CD14-positive monocyte (primary cell): ENCODE measurements at regions not wholly inside any gene's neighbourhood (a gene's known extent, or its start where the extent isn't known, plus 50 kb on each side); places are given as distances from the start of the nearest gene placed in this dataset.

Experiments used
- DNase-seq, 3 donors: peaks; one replicate each; pipeline ENCODE4 v3.0.0-alpha.2; 2011 to 2022
- H2AFZ ChIP-seq: 2 replicates; pipeline ENCODE4 v1.6.0; 2012; ENCODE audit warnings: mild to moderate bottlenecking, low read depth, low read length, inconsistent platforms; ENCODE audit not compliant: insufficient read depth, poor library complexity, severe bottlenecking
- H3K27ac ChIP-seq, 2 donors: 1 replicate in 1 of 2; 2 replicates in 1 of 2; pipeline ENCODE4 v1.5.1; 2012 to 2013; ENCODE audit warnings: low read length in 2 of 2, control low read depth in 1 of 2, inconsistent platforms in 1 of 2, low read depth in 1 of 2, mild to moderate bottlenecking in 1 of 2
- H3K27me3 ChIP-seq, 2 donors: one replicate each; pipeline versions ENCODE4 v1.6.0 to v1.6.1; 2011 to 2013; ENCODE audit warnings: low read length in 2 of 2; ENCODE audit not compliant: control insufficient read depth in 2 of 2, insufficient read depth in 2 of 2
- H3K36me3 ChIP-seq, 2 donors: replicated peaks in 1 of 2; 1 replicate in 1 of 2; 2 replicates in 1 of 2; pipeline versions ENCODE4 v1.5.1 to v1.6.1; 2012 to 2013; ENCODE audit warnings: low read length in 2 of 2, control low read depth in 1 of 2, inconsistent platforms in 1 of 2, mild to moderate bottlenecking in 1 of 2; ENCODE audit not compliant: insufficient read depth in 2 of 2, control insufficient read depth in 1 of 2
- H3K4me1 ChIP-seq, 2 donors: 1 replicate in 1 of 2; 2 replicates in 1 of 2; pipeline versions ENCODE4 v1.5.1 to v1.6.1; 2012 to 2013; ENCODE audit warnings: low read length in 2 of 2, control low read depth in 1 of 2, inconsistent platforms in 1 of 2, mild to moderate bottlenecking in 1 of 2, moderate library complexity in 1 of 2; ENCODE audit not compliant: insufficient read depth in 2 of 2, control insufficient read depth in 1 of 2
- H3K4me2 ChIP-seq: replicated peaks from 2 replicates; pipeline ENCODE3; 2012; ENCODE audit warnings: low read length, moderate library complexity, mild to moderate bottlenecking; ENCODE audit not compliant: poor library complexity, severe bottlenecking; ENCODE audit errors: extremely low read depth
- H3K4me3 ChIP-seq, 3 experiments: fragments of 200-600 bp in 1 of 3; sonication (generic) in 1 of 3; replicated peaks in 1 of 3; 1 replicate in 2 of 3; 2 replicates in 1 of 3; pipeline ENCODE4 v1.5.1; 2011 to 2013; ENCODE audit warnings: low read length in 3 of 3, mild to moderate bottlenecking in 3 of 3, control low read depth in 2 of 3, low read depth in 2 of 3, inconsistent platforms in 1 of 3, moderate library complexity in 1 of 3
- H3K79me2 ChIP-seq: 2 replicates; pipeline ENCODE4 v1.6.0; 2012; ENCODE audit warnings: mild to moderate bottlenecking, control low read depth, inconsistent platforms, low read length, moderate library complexity; ENCODE audit not compliant: insufficient read depth
- H3K9ac ChIP-seq: 2 replicates; pipeline ENCODE4 v1.6.0; 2017; ENCODE audit warnings: low read length, mild to moderate bottlenecking; ENCODE audit not compliant: insufficient read depth, poor library complexity, severe bottlenecking
- H3K9me3 ChIP-seq, 2 donors: replicated peaks in 1 of 2; 1 replicate in 1 of 2; 2 replicates in 1 of 2; pipeline versions ENCODE4 v1.5.1 to v1.6.1; 2012 to 2013; ENCODE audit warnings: low read length in 2 of 2, control low read depth in 1 of 2; ENCODE audit not compliant: control insufficient read depth in 1 of 2, insufficient read depth in 1 of 2
- H4K20me1 ChIP-seq: 2 replicates; pipeline ENCODE4 v1.6.0; 2012; ENCODE audit warnings: mild to moderate bottlenecking, low read length, control low read depth, moderate library complexity; ENCODE audit not compliant: insufficient read depth
- H3K27ac Mint-ChIP-seq, 7 donors: one replicate each; pipeline ENCODE4 v1.8.0; 2020; ENCODE audit warnings: mild to moderate bottlenecking in 7 of 7, mixed read lengths in 7 of 7, moderate library complexity in 6 of 7, inconsistent platforms in 2 of 7
- H3K27me3 Mint-ChIP-seq, 3 donors: one replicate each; pipeline ENCODE4 v1.8.0; 2021 to 2022; ENCODE audit warnings: low read depth in 3 of 3, mild to moderate bottlenecking in 3 of 3, mixed read lengths in 3 of 3, moderate library complexity in 3 of 3, inconsistent platforms in 1 of 3
- H3K36me3 Mint-ChIP-seq, 2 donors: one replicate each; pipeline ENCODE4 v1.8.0; 2020; ENCODE audit warnings: mixed read lengths in 2 of 2, inconsistent platforms in 1 of 2, mild to moderate bottlenecking in 1 of 2
- H3K4me1 Mint-ChIP-seq: one replicate; pipeline ENCODE4 v1.8.0; 2020; ENCODE audit warnings: mild to moderate bottlenecking, mixed read lengths
- H3K4me3 Mint-ChIP-seq, 2 donors: one replicate each; pipeline ENCODE4 v1.8.0; 2020; ENCODE audit warnings: mild to moderate bottlenecking in 2 of 2, mixed read lengths in 2 of 2, moderate library complexity in 1 of 2
- H3K9me3 Mint-ChIP-seq, 7 donors: one replicate each; pipeline ENCODE4 v1.8.0; 2020 to 2022; ENCODE audit warnings: mixed read lengths in 7 of 7, mild to moderate bottlenecking in 6 of 7, moderate library complexity in 6 of 7, inconsistent platforms in 2 of 7
- CTCF ChIP-seq: fragments of 200-600 bp; IDR thresholded peaks from one replicate; pipeline ENCODE4 v1.8.0; 2022; ENCODE audit warnings: antibody characterized with exemption, mild to moderate bottlenecking
- WGBS: methylation state at CpG from one replicate; pipeline ENCODE4 v1.1.5; 2013; ENCODE audit warnings: missing lambda C conversion rate; ENCODE audit not compliant: insufficient coverage; 5-methylcytosine and 5-hydroxymethylcytosine counted together
- intact Hi-C, 2 donors: fragments of 100-400 bp; cut with micrococcal nuclease; formaldehyde crosslinking; loops; one replicate each; pipeline versions ENCODE4 v1.15.0 to v1.15.1; 2023

DNA sequence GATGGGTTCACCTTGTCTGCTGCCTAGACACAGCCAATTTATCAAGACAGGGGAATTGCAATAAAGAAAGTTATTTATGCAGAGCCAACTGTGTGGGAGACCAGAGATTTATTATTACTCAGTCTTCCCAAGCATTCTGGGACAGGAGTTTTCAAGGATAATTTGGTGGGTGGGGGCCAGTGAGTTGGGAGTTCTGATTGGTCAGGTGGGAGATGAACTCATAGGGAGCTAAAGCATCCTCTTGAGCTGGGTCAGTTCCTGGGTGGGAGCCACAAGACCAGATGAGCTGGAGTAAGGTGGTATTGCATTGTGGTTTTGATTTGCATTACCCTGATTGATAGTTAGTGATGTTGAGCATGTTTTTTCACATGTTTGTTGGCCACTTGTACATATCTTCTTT lies 86.1 kb downstream of the PRKAB2 start:
- peaks cover 0 to 3% of the 10 kb centered on the region in 2 donors for H3K9me3 ChIP-seq
- no peaks in the 10 kb centered on the region for H3K36me3 ChIP-seq
- Mint-ChIP-seq H3K27ac (no peak overlapping the region), H3K9me3 (peaks cover 3 to 35% (median 21%) of the 10 kb centered on the region in 7 donors), H3K27me3 (peaks cover 48 to 58% (median 54%) of the 10 kb centered on the region in 3 donors), H3K4me3 (peak overlapping the region in 1 of 2 donors; percentile 0), H3K36me3 (peaks cover 0 to 8% of the 10 kb centered on the region in 2 donors), H3K4me1 (peaks cover 17% of the 10 kb centered on the region)
- intact Hi-C loops: loop anchor here in 1 of 2 donors (10.0 kb wide), 1 partner anchor 159 kb away; the partner anchor contains the start of gene CHD1L
- H3K9ac ChIP-seq: no peak overlapping the region
- no peaks in the 10 kb centered on the region for H3K79me2 ChIP-seq
- DNase-seq: no peak
- no peak for TF ChIP-seq CTCF
- no peak overlapping the region for H2AFZ ChIP-seq
- H3K4me3 ChIP-seq: no peak overlapping the region
- H3K27me3 ChIP-seq: peaks cover 29 to 57% of the 10 kb centered on the region in 2 donors
- H3K27ac ChIP-seq: no peak overlapping the region
- H4K20me1 ChIP-seq: no peaks in the 10 kb centered on the region
- peaks cover 9 to 14% of the 10 kb centered on the region in 2 donors for H3K4me1 ChIP-seq
- H3K4me2 ChIP-seq: no peak overlapping the region

DNA sequence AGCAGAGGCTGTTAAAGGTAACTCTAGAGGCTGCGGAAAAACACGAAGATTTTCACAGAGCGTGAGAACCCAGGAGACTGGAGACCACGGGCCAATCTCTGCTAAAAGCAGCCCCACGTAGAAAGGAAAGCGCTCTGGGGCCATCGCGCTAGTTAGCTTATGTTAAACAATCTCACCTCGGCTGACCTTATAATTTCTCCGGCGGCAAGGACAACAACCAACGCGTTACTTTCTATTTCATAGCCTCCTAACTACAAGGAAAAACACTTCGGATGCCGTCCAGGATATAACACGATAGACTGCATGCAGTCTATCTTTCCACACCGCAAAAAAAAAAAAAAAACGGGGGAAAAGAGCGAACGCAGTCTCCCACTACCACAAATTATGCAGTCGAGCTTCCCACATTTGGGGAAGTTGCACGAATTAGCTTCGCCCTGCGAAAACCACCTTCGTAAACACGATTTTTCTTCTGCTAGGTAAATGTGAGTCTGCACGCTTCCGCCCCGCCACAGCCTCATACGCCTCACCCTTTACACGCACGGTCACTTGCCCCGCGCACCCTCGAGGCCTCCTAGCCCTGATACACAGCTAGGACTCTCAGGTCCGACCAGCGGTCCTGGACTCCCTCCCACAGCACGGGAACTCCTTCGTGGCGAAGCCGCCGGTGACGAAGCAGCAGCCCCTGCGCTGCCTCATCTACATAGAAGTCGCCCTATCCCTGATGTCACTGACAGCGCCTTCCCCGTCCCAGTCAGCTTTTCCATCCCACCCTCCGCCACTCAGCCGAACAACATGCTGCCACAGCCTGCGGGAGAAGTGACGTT lies 87.8 kb downstream of the PRKAB2 start:
- no peaks in the 10 kb centered on the region for H4K20me1 ChIP-seq
- H3K27me3 ChIP-seq: peaks cover 40 to 74% of the 10 kb centered on the region in 2 donors
- under 1% methylated on average over 45 of the region's 51 CpGs for WGBS

More for the DNA sequence above, 87.8 kb downstream of the PRKAB2 start:
- Histone ChIP-seq H3K4me2 (peak overlapping the region; percentile 83), H3K36me3 (no peaks in the 10 kb centered on the region), H3K9me3 (peaks cover 0 to 8% of the 10 kb centered on the region in 2 donors), H3K79me2 (no peaks in the 10 kb centered on the region), H2AFZ (peak overlapping the region; percentile 87), H3K27ac (peak overlapping the region in 1 of 2 donors; percentile 50), H3K9ac (peak overlapping the region; percentile 71), H3K4me1 (peaks cover 19 to 29% of the 10 kb centered on the region in 2 donors), H3K4me3 (peak overlapping the region; percentile 38 to 76 (median 48))
- peaks cover 0 to 11% of the 10 kb centered on the region in 2 donors for H3K36me3 Mint-ChIP-seq
- H3K4me3 Mint-ChIP-seq: peak overlapping the region; percentile 87 to 100
- no peak for TF ChIP-seq CTCF
- intact Hi-C loops: loop anchor here in 1 of 2 donors (10.0 kb wide), 1 partner anchor 160 kb away; the partner anchor contains the start of gene CHD1L
- peak; percentile 30 to 65 (median 65) for DNase-seq
- peak overlapping the region; percentile 74 to 97 (median 88) for H3K27ac Mint-ChIP-seq
- peaks cover 3 to 42% (median 24%) of the 10 kb centered on the region in 7 donors for H3K9me3 Mint-ChIP-seq
- peaks cover 63 to 75% (median 70%) of the 10 kb centered on the region in 3 donors for H3K27me3 Mint-ChIP-seq
- peaks cover 32% of the 10 kb centered on the region for H3K4me1 Mint-ChIP-seq
